Activated CD4-positive, alpha-beta T cell treated with anti-CD3 and anti-CD28 coated beads, Interleukin-2, amount 50 U/mL, for 16 hours (primary cell): ENCODE measurements at regions not wholly inside any gene's neighbourhood (a gene's known extent, or its start where the extent isn't known, plus 50 kb on each side); places are given as distances from the start of the nearest gene placed in this dataset.
"Not testable (repeated sequence)": the region's sequence is repeated elsewhere in the genome, so short reads cannot be mapped to it uniquely, and the experiment has no call there.

Experiments
- DNase-seq: peaks from one replicate; pipeline ENCODE4 v3.0.0-alpha.2; 2020

- DNase-seq: no peak
Observed at GRCh38 chr14:58907803-58908202, 270.0 kb downstream of the DACT1 start.

GRCh38 chr14:58912287-58912686, 274.5 kb downstream of the DACT1 start:
- no peak for DNase-seq

GRCh38 chr14:58912799-58913432, 275.2 kb downstream of the DACT1 start:
- DNase-seq: no peak

- no peak for DNase-seq
Observed at GRCh38 chr14:58914279-58914855, 274.1 kb upstream of the DAAM1 start.

- no peak for DNase-seq
Observed at GRCh38 chr14:58915646-58916045, 272.8 kb upstream of the DAAM1 start.

GRCh38 chr14:58918066-58918738, 270.3 kb upstream of the DAAM1 start:
- no peak for DNase-seq

- no peak for DNase-seq
Observed at GRCh38 chr14:58919217-58919616, 269.2 kb upstream of the DAAM1 start.

- no peak for DNase-seq
Observed at GRCh38 chr14:58920230-58920629, 268.2 kb upstream of the DAAM1 start.

GRCh38 chr14:58922201-58922940, 266.1 kb upstream of the DAAM1 start:
- not testable (repeated sequence) for DNase-seq

GRCh38 chr14:58923751-58924405, 264.6 kb upstream of the DAAM1 start:
- DNase-seq: no peak

- DNase-seq: no peak
Observed at GRCh38 chr14:58941629-58942028, 246.8 kb upstream of the DAAM1 start.

GRCh38 chr14:58942516-58942915, 246.0 kb upstream of the DAAM1 start:
- no peak for DNase-seq

- no peak for DNase-seq
Observed at GRCh38 chr14:58944343-58944967, 244.0 kb upstream of the DAAM1 start.

GRCh38 chr14:58944968-58945356, 243.5 kb upstream of the DAAM1 start:
- no peak for DNase-seq

- DNase-seq: no peak
Observed at GRCh38 chr14:58946431-58946830, 242.0 kb upstream of the DAAM1 start.

- DNase-seq: no peak
Observed at GRCh38 chr14:58947156-58947555, 241.3 kb upstream of the DAAM1 start.

- DNase-seq: no peak
Observed at GRCh38 chr14:58947814-58948445, 240.5 kb upstream of the DAAM1 start.

- no peak for DNase-seq
Observed at GRCh38 chr14:58950555-58950954, 237.9 kb upstream of the DAAM1 start.

- no peak for DNase-seq
Observed at GRCh38 chr14:58951143-58951542, 237.3 kb upstream of the DAAM1 start.

GRCh38 chr14:58954052-58954451, 234.4 kb upstream of the DAAM1 start:
- DNase-seq: no peak

- DNase-seq: no peak
Observed at GRCh38 chr14:58954901-58955861, 233.3 kb upstream of the DAAM1 start.
